Non-pigmented ciliary epithelial cell (primary cell): ENCODE measurements at regions not wholly inside any gene's neighbourhood (a gene's known extent, or its start where the extent isn't known, plus 50 kb on each side); places are given as distances from the start of the nearest gene placed in this dataset.

ENCODE experiments used
- DNase-seq: peaks from one replicate; pipeline ENCODE4 v3.0.0-alpha.2; 2010; ENCODE audit warnings: low read depth

DNA sequence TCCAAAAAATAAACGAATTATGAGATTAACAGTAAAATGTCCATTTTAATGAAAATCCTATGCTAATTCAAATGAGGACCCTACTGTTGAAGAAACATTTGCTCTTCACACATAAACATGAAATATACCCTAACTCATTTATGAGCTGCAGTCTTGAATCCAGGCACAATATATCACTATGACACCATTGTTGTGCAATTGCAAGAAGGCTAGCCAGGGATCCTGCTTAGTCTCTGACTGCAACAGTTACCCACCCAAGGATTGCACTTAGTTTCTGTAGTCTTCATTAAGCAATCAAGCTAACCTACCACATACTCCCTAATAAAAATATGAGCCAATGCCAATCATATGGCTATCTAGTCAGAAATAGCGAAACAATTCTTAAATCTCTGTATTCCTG, 981.0 kb upstream of the FAT3 start:
- no peak for DNase-seq

- DNase-seq = no peak
Observed at GRCh38 chr11:91243051-91243450, 981.6 kb upstream of the FAT3 start.

GRCh38 chr11:91241226-91241625, 983.4 kb upstream of the FAT3 start:
- DNase-seq = no peak

DNA sequence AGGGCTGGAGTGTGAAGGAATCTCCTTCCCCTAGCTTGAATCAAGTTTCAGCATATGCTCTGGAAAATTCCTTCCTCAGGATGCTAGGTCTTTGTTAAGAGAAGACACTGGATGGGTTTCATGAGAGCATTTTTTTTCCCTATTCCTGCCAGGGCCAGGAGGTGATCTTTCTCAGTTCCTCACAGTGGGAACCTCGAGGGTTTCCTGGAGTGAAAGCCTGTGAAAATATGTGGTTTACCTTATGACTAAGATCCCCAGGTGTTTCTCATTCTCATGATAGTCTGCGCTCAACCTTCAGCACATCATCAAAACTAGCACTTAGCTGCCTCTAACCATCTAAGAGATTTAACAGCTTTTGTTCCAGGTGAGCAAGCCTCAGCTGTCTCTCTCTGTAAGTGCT, 985.3 kb upstream of the FAT3 start:
- DNase-seq = no peak

DNA sequence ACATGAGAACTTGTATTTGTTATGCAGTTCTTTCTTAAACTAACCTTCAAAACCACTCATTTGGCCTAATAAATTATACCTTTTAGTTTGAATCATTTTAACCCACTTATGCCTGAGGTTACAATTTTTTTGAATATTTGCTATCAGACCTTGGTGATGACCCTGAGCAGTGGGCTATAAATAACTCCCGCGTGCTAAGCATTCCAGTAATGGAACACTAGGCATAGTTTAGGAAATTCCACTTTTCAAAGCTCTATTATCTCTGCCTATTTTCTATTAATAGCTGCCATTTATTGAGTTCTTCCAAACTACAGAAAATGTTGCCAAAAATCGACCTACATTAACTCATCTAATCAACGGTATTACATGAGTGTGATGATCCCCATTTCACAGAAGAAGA, 993.4 kb upstream of the FAT3 start:
- no peak for DNase-seq

- no peak for DNase-seq
Observed at GRCh38 chr11:91230647-91231046, 994.0 kb upstream of the FAT3 start.

DNA sequence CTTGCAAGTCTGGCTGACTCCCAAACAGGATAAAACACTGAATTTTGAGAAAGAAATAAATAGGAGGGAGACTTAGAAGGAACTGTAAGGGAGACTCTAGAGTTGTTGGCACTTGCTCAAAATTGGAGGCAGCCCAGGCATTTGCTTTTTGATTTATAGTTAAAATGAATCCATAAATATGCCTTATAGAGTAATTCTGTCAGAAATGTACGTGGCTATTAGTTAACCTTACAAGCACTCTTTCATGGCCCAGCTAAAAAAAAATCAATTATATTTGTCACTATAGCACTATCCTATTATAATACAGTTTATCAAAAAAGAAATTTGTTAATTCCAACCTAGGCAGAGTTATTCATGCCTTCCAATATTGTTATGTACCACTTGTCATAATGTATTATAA, 1000.0 kb upstream of the CHORDC1 start:
- DNase-seq = no peak

GRCh38 chr11:91220476-91221202, 997.8 kb upstream of the CHORDC1 start:
- peak; percentile 40 for DNase-seq

GRCh38 chr11:91219535-91219934, 996.7 kb upstream of the CHORDC1 start:
- DNase-seq = no peak

DNA sequence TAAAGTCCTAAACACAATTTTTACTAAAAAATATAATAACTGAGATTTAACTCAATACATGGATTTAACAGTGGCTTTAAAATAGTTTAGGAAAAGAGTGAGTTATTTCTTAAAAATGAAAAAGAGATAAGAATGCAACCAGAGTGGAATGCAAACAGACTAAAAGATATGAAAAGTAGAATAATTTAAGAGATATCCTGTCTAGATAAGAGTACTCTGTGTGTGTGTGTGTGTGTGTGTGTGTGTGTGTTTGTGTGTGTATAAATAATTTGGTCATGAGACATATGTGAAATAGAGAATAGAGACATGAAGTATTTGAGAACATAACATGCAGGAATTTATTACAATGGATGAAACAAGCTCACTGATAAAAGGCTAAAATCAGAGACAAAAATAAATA, 986.9 kb upstream of the CHORDC1 start:
- DNase-seq = no peak

DNA sequence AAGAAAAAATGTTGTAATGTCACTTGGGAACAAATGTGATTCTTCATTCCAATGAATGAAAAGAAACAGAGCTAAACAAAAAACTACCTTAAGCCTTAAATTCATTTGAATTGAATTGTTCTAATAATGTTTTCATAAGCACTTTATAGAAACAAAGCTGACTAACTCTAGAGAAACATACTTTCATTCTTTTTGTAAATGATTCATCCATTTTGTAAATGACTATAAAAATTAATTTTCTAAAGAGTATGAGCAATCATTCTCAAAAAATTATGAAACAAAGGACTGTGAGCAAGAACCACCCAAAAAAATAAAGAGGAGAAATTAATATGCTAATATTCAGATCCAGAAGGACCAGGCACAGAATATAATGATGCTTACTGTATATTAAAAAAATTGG, 986.5 kb upstream of the CHORDC1 start:
- DNase-seq = no peak

DNA sequence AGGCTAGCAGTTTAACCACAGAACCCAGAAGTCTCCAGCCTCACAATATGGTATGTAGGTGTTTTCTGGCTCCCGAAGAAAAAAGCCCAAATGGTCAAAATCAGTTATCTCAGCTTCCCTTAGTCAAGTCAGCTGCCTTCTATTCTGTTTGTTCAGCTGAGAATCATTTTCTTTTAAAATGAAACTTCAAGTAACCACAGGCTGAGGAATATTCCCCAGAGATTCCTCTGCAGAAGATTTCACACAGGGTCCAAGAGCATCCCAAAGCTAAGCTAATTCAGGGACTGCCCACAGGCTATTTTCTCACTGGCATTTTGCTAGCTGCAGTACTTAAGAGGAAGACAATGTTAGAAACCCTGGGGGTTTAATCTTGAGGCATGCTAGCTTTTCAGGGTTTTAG, 977.0 kb upstream of the CHORDC1 start:
- DNase-seq = no peak

DNA sequence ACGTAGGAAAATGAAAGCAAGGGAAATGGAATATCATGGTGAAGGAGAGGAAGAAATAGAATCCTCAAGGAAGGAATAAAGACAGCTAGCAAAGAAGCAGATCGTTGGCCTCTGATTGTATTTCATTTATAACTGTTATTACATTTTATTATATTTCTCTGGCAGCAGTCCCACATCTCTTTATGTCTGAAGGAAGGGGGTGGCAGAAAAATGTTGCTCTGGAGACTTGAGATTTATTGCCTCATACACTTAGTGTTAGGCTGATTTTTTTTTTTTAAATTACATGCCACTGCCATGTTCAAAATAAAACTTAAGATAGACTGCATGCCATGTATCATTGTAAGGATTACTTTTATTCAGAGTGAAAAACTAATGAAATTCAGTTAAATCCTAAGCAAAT, 971.7 kb upstream of the CHORDC1 start:
- DNase-seq = no peak

GRCh38 chr11:91188484-91188883, 965.6 kb upstream of the CHORDC1 start:
- no peak for DNase-seq

DNA sequence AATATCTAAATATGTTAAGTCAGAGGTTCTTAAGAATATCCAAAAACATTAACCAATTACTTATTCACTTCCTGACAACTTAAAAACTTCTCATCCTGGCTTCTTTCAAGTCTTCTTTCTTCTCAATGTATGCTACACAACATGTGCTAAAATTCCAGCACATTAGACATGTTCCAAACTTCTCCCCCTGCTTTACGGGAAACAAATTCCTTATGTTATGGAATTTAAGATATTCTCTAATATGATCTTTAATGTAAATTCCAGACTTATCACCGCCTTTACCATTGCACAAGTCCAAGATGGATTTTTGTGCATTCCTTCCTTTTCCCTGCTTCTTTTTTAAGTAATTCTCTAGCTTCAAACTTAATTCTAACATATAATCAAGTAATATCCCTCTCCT, 964.5 kb upstream of the CHORDC1 start:
- DNase-seq = no peak

GRCh38 chr11:91178366-91178765, 955.5 kb upstream of the CHORDC1 start:
- DNase-seq = no peak

DNA sequence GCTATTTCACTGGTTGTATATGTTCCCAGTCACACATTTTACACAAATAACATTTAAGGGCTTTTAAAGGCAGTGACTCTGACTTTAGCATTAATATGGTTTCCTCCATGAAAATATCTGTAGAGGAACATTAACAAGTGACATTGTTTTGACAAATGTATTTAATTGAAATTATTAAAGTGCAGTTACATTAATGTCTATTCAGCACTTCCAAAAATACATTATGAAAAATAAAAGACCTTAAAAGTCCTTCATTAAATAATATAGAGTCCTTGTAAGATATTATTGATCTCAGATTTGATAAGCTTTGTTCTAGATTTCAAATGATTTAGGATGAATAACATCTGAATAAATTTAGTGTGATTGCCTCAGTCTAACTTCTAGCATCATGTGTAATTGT, 951.9 kb upstream of the CHORDC1 start:
- DNase-seq = no peak

- DNase-seq = no peak
Observed at GRCh38 chr11:91174193-91174592, 951.3 kb upstream of the CHORDC1 start.

DNA sequence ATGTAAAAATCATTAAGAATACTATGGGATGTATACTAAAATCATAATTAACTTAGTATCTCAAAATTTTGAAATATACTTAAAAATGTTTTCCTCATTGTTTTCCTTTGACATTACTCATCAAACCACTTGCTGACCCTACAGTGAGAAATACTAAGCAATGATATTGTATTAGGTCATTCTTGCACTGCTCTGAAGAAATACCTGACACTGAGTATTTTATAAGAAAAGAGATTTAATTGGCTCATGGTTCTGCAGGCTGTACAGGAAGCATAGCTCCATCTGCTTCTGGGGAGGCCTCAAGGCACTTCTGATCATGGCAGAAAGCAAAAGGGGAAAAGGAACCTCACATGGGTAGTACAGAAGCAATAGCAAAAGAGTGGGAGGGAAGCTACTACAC, 950.9 kb upstream of the CHORDC1 start:
- DNase-seq = no peak

DNA sequence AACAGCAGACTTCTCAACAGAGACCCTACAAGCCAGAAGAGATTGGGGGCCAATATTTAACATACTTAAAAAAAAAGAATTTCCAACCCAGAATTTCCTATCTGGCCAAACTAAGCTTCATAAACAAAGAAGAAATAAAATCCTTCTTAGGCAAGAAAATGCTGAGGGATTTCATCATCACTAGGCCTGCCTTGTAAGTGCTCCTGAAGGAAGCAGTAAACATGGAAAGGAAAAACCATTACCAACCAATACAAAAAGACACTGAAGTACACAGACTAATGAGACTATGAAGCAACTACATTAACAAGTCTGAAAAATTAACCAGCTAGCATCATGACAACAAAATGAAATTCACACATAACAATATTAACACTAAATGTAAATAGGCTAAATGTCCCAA, 947.9 kb upstream of the CHORDC1 start:
- no peak for DNase-seq

GRCh38 chr11:91164452-91164822, 941.6 kb upstream of the CHORDC1 start:
- DNase-seq = no peak

DNA sequence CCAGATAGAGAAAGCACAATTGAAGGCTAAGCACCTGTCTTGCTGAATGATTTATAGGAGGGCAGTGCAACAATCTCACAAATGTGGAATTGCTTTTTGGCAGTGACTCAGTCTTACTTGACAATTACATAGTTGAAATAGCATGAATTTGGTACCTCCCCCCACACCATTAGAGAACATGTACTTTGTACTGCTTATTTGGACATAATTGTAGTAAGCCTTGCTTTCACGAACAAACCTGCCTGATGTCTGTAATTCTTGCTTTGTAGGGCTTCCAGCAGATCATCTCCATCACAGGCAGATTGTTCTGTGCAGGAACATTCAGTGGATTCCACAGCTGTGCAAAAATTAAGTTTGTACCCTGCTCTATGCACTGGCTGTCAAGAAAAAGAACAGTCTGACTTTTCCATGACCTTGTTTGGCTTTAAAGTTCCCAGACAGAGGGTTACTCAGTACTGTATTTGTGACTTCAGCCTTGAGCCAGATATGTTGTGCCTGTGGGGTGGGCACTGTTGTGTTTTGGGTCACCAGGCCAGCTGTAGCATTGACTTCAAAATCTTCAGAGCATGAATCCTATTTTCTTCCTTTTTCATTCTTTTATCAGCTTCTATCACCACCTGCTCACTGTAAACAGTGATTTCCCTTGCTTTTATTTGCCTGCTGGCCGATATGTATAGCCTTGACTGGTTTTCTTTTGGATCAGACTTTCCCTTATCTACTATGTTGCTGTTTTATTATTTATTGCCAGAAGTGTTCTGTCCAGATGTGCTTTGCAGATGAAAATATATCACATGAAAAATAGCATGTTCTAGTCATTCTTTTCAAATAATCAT, 941.0 kb upstream of the CHORDC1 start:
- peak; percentile 40 for DNase-seq

DNA sequence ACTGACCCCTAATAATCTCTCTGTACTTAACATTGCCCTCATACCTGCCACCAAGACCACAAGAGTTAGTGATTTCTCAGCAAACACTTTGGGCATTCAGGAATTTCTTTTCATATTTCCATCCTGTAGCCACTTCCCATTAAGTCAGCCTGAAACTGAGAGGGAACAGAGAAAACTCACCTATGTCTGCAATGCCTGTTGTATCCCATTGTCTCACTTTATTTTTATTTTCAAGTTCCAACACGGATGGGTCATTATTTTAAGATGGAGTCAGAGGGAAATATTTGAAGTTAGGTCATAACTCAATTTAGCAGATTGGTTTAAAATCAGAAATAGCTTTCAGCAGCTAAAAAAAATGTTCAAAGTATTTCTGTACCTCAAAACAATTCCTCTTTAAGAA, 937.8 kb upstream of the CHORDC1 start:
- no peak for DNase-seq
